Right ventricle myocardium superior (tissue), 1 donor: ENCODE measurements at regions not wholly inside any gene's neighbourhood (a gene's known extent, or its start where the extent isn't known, plus 50 kb on each side); places are given as distances from the start of the nearest gene placed in this dataset.
A peak's percentile ranks its signal among the peaks of the same experiment; 100 is the strongest.

Experiments used
- ATAC-seq: fragments of 200-7000 bp; cut with Tn5 transposase; one replicate; pipeline ENCODE4 v1.9.1; 2020; ENCODE audit warnings: mild to moderate bottlenecking; ENCODE audit not compliant: poor library complexity
- DNase-seq: peaks from one replicate; pipeline ENCODE4 v3.0.0-alpha.2; 2020
- intact Hi-C: fragments of 100-400 bp; cut with DNase I; formaldehyde crosslinking; loops from one replicate; pipeline ENCODE4 v1.11.2; 2022
- donor health status: DM: no; HTN: yes; CAD: no; lungs with severe emphysema.

DNA sequence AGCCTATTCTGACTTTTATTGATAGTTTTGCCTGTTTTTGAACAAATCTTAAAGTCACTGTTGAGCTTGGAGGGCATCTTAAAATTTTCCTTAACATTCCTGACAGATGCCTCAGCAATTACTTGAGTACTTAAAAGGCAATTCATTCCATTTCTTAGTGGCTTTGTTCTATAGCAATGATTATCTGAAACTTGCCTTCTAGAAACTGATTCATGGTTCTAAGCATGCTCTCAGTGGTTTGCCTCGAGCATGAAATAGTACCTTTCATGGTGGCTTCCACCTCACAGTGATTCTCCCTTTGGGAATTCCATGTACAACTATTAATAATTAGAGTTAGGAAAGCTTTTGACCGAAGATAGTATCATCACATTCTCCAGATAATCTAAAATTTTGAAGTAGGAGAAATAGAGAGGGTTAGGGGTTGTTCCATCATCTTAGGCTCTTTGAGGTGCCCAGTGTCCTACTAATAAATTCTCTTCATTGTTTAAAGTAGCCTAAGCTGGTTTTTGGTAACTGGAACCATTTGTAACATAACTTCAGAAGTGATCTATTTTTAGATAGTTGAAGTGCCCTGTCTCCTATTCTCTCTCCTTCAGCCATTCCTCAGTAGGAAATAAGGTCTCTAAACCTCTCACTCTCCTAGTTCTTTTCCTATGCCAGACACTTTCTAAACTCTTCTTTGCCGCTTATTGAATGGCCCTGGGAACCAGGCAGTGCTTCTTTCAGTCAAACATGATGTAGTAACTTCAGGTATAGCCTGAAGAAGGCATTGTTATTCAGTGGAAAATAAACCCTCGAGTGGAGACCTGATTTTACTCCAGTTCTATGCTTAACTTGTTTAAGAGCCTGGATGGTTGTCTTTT lies 156.1 kb downstream of the HAUS1 start:
- intact Hi-C loops: no loop called here
- ATAC-seq (peak; percentile 54), DNase-seq (no peak)

DNA sequence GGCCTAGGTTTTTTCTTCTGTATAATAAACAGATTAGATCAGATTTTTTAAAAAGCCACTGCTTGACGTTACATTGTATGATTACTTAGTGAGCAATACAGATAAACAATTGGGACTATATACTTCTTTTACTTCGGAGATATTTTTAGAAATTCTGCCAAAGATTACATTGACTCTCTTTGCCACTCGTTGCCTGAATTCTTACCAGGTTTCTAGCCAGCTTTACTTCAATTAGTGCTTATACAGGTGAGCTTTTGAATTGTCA lies 156.6 kb downstream of the HAUS1 start:
- DNase-seq: no peak
- intact Hi-C loops: no loop called here
- ATAC-seq: no peak

DNA sequence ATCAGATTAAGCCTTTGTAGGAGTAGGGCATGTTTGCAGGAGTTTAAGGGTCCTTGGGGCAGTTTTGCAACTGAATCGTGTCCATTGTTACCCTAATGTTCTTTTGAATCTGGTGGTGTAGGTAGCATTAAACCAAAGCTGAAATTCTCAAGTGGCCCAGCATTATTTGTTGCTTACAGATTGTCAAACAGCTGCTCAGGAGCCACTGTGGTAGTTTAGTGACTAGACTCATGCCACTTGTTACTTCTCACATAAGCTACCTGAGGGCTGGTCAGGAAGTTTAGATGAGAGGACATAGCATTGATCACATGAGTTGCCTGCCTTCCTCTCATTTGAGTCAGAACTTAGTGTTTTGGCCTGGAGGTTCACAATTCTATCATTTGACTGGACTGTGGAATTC lies 157.6 kb downstream of the HAUS1 start:
- DNase-seq (no peak), ATAC-seq (no peak)
- intact Hi-C loops: no loop called here

DNA sequence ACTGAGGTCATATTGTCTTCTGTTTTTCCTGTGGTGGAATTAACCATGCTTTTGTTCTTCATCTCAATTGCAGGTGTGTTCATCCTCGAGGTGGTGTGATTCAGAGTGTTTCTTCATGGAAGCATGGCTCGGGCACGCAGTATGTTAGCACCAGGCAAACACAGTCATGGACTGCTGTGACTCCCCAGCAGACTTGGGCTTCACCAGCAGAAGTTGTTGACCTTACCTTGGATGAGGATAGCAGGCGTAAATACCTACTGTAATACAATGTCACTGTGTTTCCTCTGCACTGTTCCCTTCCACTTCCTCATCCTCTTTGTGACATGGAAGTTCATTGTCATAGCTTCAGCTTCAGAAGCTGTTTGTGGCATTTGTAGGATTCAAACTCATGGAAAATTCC lies 158.7 kb downstream of the HAUS1 start:
- no peak for ATAC-seq
- intact Hi-C loops: no loop called here
- no peak for DNase-seq

DNA sequence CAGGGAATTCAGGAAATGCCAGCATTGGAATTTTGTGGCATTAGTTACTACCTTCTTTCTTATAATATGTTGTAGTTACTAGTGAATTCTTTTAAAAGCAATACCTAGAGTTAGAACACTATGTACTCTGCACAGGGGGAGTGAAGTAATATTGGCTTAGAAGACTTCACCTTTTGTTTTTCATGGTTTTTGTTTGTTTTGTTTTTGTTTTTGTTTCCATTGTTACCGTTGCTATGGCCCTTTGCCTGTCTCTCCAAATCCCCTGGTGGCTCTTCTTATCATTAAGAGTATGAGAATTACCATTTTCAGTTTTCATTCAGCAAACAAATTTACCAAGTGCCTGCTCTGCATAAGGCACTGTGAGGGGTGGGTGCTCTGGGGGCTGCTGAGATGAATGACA lies 160.1 kb downstream of the HAUS1 start:
- intact Hi-C loops: no loop called here
- no peak for DNase-seq
- ATAC-seq: peak; percentile 44

DNA sequence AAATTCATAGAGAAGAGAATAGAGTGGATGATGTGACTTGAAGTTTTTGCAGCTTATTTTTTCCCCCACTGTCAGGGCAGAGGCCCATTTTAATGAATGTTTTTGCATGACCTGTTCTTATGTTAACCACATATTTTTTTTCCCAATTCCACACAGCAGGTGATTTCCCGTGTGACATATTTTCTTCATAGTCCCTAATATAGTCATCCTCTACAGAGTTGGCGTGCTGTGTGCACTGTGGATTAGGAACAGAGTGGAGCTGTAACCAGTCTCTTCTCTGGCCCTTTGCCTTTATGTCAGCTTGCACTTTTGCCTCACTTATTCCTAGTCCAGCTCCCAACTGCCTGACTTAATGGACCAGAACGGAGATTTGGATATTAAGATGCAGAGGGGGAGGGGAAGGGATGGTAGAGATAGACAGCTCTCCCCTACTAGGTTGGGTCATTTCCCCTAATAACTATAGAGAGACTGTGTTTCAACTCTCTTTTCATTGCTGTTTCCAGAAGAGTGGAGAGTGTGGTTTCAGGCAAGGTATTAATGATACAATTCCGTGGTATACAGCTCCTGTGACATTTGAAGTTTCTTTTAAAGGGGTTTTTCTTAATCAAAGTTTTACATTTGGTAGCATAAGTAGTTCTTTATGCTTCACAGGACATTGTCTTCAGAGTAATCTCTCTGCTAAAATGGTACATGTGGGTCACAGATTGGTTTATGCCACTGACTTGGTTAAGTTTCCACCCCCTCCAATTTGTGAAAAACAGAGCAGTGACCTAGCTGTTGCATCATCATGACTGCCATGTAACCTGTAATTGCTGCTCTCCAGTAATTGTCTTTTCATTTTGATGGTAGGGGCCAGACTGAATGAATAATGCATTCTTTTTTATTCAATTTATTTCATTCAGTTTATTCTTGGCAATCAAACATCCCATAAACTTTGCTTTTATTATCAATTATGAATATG lies 161.3 kb downstream of the HAUS1 start:
- DNase-seq: no peak
- ATAC-seq: no peak
- intact Hi-C loops: loop anchor here (5.0 kb wide), 1 partner anchor 93 kb away; a partner anchor contains a TSS

DNA sequence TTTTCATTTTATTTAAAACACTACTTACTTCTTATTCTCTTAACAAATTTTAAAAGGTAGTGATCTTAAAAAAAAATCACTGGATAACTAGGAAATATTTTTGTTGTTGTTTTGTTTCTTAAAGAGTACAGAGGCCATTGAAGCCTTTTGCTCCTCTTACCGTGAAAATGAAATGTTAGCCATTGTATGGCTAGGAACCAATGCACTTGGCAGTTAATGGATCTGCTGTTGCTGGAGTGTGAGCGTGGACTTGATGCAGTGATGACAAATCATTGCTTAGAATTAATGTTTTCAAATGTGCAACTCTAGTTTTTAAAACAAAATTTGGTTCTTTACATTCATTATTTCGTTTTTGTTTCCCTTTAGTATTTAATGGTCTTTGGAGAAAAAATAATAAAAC lies 162.3 kb downstream of the HAUS1 start:
- ATAC-seq (no peak), DNase-seq (no peak)
- intact Hi-C loops: loop anchor here (5.0 kb wide), 1 partner anchor 94 kb away; a partner anchor contains a TSS

DNA sequence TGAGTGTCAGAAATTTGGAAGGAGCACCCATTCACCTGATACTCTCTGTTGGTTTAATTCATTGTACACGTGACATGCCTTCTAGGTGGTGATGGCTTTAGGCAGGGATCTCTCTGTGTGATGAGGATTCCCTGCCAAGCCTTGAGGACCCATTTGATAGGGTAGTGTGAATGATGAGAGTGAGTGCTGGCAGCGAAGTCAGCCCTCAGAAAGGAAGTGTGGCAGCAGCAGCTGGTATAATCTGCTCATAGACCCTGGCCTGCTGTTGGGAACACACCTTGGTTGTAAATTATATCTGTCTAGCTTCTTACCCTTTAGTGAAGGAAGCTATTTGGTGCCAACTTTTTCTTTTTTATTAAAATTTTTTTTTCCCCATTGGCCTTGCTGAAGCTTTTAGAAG lies 164.5 kb downstream of the HAUS1 start:
- peak; percentile 93 for ATAC-seq
- DNase-seq: peak; percentile 56
- intact Hi-C loops: loop anchor here (5.0 kb wide), 1 partner anchor 96 kb away; a partner anchor contains a TSS

DNA sequence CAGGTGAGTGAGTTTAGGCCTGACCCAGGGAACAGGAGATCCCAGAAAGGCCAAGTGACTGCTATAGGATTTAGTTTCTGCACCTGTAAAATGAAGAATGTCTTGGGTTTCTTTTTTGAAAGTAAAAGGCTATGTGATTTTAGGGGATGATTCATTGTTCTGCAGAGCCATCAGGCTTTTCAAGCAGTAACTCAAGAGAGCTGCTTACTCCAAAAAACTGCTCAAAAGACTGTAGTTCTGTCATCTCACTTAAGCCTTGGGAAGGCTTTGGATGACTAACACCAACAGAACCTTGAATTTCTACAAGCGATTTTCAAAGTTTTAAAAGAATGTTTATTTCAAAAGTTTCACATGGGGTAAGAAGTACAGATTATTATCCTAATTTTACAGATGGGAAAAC lies 165.1 kb downstream of the HAUS1 start:
- no peak for ATAC-seq
- DNase-seq: no peak
- intact Hi-C loops: loop anchor here (5.0 kb wide), 1 partner anchor 97 kb away; a partner anchor contains a TSS

DNA sequence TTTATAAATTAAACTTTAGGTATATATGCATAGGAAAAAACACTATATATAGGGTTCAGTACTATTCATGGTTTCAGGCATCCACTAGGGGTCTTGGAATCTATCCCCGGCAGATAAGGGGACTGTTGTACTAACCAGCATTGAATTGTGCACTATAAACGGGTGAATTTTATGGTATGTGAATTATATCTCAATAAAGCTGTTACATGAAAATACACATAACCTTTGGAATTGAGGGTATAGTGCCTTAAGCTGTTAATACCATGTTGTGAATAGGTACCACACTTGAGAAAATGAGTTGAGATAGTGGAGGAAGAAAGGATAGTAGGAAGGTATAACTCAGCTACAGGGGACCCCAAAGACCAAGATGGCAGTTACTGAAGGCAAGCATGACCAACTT lies 167.3 kb downstream of the HAUS1 start:
- no peak for ATAC-seq
- intact Hi-C loops: no loop called here
- DNase-seq: no peak

DNA sequence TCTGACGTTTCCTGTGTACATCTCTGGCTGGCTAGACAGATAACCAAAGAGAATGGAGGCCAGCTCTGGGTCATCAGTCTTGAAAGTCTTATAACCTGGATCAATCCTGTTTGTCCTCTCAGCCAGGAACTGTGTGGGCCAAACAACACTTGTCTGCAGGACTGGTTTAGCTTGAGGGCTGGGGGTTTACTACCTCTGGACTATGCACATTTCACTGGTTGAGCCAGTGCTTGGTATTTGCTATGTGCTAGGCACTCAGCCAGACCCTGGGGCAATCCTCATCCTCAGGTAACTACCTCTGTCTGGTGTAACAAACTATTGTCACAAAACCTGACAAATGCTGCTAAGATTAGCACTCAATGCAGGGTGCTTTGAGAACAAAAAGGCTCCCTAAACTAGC lies 169.7 kb downstream of the HAUS1 start:
- no peak for DNase-seq
- intact Hi-C loops: no loop called here
- no peak for ATAC-seq

DNA sequence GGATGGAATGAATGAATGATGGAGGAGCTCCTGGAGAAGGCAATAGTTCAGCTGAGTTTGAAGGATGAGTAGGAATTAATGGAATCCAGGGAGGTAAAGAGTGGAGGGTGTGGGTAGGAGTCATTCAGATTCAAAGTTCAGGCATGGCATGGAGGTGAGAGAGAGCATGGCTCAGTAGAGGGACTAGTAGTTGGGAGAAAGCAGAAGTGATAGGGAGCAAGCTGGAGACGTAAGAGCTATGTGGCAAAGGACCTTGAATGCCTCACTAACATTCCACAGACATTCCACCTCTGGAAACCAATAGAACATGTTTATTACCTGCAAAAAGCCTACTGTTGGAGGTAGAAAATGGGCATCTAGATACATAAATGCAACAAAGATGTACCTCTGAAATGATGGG lies 170.1 kb downstream of the HAUS1 start:
- intact Hi-C loops: no loop called here
- ATAC-seq (no peak), DNase-seq (no peak)

DNA sequence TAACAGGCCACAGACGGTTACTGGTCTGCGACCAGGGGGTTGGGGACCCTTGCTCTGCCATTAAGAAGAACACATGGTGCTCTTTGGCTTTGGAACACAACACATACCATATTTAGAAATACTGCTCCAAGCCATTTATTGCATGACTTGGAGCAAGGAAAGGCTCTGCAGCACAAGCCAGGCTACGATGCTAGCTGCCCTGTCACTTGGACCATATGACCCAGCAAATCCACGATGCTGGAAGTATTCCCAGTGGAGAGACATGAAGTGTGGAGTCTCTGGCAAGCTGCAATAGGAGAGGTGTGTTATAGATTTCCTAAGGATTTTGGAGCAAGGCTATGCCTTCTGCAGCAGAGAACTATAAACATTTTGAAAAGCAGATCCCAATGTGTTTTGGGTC lies 171.2 kb downstream of the HAUS1 start:
- peak; percentile 40 for ATAC-seq
- intact Hi-C loops: no loop called here
- DNase-seq: no peak

DNA sequence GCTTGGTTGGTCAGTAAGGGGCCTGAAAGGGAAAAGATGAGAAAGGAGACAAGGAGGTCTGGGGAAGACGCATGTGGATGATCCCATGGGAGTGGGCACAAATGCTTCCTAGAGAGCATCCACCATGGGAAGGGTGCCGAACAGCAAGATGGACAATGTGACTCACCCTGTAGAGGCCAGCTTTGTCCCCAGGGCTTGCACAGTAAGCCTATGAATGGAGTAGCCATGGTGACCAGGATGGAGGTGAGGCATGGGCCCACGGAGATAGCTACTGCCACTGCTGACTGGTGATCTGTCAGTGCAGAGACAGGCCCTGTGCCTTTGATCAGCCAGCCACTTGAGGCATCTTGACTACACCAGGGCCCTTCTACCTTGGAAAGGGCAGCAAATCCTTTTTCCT lies 172.6 kb downstream of the HAUS1 start:
- DNase-seq (no peak), ATAC-seq (no peak)
- intact Hi-C loops: no loop called here

DNA sequence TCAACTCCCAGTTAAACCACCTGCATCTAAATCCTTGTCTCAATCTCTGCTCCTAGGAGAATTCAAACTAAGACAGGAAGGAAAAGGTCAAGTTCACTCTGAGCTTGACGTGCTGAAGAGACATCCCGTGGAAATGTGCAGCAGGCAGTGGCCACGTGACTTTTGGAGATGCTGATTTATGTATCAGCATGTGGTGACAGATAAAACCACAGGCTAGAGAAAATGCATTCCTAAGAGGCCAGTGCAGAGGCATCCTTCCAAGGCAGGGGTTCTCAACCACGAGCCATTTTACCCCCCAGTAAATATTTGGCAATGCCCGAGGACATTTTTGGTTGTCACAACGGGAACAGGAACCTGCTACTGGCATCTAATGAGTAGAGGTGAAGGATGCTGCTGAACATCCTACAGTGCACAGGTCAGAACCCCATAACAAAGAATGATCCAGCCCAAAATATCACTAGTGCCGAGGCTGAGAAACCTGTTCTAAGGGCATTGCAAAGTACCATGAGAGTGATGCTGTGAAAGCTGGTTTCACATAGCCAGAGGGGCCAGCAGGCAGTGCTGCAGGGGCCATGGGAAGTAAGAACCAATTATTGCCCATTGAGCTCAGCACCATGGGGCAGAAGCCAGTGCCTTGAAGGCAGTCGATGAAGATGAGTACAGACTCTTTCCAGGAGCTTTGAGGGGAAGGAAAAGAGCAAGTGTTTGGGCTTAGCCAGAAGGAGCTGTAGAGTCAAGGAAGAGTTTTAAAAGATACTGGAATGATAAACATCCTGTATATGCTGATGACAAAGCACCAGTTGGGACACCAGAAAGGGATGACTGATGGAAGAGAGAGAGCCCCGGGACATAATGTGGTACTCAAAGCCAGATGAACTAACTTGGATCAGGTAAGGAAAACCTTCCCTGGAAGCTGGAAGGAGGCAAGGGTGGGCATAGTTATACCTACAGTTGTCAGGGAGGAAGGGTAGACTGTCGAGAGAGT lies 174.6 kb downstream of the HAUS1 start:
- intact Hi-C loops: no loop called here
- ATAC-seq: peak; percentile 42
- DNase-seq: no peak

DNA sequence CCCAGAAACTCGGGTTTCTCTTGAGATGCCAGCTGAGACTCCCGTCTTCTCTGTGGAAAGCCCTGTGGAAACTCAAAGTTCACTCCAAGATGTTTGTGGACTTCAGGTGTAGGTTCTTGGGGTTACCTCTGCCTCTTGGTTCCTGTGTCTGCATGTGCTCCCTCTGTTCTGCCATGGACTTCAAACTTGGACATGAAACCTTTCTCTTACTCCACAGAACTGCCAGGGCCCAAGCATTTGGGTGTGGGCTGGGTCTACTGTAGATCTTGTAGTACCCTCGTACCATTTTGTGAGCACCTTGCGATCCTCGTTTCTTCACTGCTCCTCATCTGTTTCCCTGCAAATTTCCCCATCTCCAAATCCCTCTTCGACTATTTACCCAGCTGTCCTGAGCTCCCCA lies 175.5 kb downstream of the HAUS1 start:
- ATAC-seq: no peak
- intact Hi-C loops: loop anchor here (5.0 to 10.0 kb wide), 4 partner anchors 53 to 378 kb away; partner anchors contain the start of gene LOXHD1
- no peak for DNase-seq

DNA sequence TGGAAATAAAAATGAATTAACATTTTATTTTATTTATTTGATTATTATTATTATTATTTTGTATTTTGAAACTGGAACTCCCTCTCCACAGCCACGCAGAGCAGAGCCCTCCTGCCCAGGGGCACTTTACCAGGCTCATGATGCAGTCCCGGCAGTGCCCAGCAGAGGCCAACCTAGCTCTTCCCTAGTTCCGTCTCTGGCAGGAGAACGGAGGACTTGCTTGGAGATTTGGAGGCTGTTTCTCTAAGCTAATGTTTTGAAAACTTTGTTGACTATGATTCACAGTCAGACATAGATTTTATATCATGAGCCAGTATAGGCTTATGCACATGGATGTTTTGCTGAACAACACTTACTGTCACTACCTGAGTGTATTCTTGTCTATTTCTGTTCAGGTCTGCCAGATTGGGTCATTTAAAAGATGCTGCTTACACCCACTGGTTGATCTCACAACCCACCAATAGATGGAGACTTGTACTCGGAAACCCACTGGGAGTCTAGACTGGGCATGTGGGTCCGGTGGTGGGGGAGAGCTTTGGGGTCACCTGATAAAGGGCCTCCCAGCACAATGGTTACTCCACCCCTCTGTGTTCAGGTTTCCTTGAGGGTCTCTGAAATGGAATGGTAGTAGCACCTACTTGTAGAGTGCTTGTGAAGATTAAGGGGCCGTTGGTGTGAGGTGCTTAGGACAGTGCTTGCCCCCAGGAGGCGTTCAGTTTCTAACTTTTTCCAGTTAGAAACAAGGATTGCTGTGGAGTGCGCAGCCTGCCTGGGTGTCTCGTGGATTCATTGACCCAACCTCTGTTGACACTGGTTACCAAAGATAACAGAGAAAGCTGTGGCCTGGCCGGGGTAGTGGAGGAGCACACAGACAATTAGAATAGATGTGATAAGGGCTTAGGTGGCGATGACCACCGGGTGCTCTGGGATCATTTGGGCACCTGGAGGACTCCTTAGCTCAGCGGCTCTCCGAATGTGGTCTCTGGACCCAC lies 177.3 kb downstream of the HAUS1 start:
- intact Hi-C loops: loop anchor here (5.0 to 10.0 kb wide), 4 partner anchors 51 to 376 kb away; partner anchors contain the start of gene LOXHD1
- ATAC-seq: peak; percentile 92
- DNase-seq: peak; percentile 77
